Left ventricle myocardium inferior (tissue), 1 donor: ENCODE measurements at regions not wholly inside any gene's neighbourhood (a gene's known extent, or its start where the extent isn't known, plus 50 kb on each side); places are given as distances from the start of the nearest gene placed in this dataset.

ENCODE experiments used
- DNase-seq: peaks from one replicate; pipeline ENCODE4 v3.0.0-alpha.2; 2020
- H3K27ac ChIP-seq: fragments of 200-600 bp; replicated peaks from 2 replicates; pipeline ENCODE4 v1.8.0; 2021
- H3K27me3 ChIP-seq: fragments of 200-600 bp; 2 replicates; pipeline ENCODE4 v1.8.0; 2021; ENCODE audit warnings: low read depth
- H3K36me3 ChIP-seq: fragments of 200-600 bp; 2 replicates; pipeline ENCODE4 v1.8.0; 2021
- H3K4me1 ChIP-seq: fragments of 200-600 bp; 2 replicates; pipeline ENCODE4 v1.8.0; 2021
- H3K4me3 ChIP-seq: fragments of 200-600 bp; 2 replicates; pipeline ENCODE4 v1.8.0; 2021; ENCODE audit warnings: mild to moderate bottlenecking, moderate library complexity
- H3K9me3 ChIP-seq: fragments of 200-600 bp; replicated peaks from 2 replicates; pipeline ENCODE4 v1.8.0; 2021
- intact Hi-C: fragments of 100-400 bp; cut with micrococcal nuclease; formaldehyde crosslinking; loops from one replicate; pipeline ENCODE4 v1.11.0; 2022
- TF ChIP-seq, protein P1 (sequence below): fragments of 200-600 bp; IDR thresholded peaks from 2 replicates; pipeline ENCODE4 v1.8.0; 2021; ENCODE audit warnings: antibody characterized with exemption, mild to moderate bottlenecking, borderline replicate concordance
- donor health status: DM: no; HTN: yes; CAD: no; lungs with severe emphysema.

DNA sequence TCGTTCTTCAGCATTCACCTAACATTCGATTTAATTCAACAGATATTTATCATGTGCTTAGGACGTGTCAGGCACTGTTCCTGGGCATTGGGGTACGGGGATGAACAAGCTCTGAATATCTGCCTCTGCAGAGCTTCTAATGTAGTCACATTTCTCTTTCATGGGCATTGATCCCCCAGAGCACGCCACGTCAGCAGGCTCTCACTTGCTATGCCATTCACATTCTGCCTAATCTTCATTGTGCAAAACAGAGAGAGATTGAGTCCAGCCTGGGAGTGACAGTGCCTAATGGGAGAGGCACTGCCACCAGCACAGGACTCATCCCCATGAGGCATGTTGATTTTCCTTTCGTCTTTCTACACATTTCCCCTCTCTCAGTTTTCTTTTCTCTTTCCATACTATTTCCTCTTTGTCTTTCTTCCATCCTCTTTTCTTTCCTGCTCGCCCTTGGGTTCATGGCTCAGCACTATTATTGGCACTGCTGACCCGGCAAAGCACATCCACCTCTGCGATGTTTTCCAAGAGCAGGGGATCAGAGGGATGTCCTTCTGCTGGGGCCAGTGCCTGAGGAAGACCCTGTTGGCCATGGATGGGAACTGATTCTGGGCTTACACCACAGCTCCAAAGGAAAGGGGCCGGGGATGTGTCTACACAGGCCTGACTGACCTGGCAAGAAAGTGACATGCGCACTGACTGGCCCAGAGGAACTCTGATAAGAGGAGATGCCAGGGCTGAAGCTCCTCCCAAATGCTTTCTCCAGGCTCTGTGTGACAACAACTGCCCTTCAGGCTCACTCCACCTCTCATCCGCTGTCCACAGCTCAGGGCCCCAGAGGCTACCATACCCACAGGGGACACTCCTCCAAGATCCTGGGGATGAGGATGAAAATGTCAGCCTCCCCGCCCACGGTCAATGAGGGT is 195.9 kb downstream of the TOMM20 start:
- peak overlapping the region; percentile 73 for H3K27ac ChIP-seq

GRCh38 chr1:234932106-234932505 is 196.5 kb downstream of the TOMM20 start:
- peaks cover 20% of the 10 kb centered on the region for H3K4me1 ChIP-seq
- intact Hi-C loops = no loop called here

More for the DNA sequence above, 195.9 kb downstream of the TOMM20 start:
- Histone ChIP-seq H3K36me3 (no peaks in the 10 kb centered on the region), H3K9me3 (no peaks in the 10 kb centered on the region), H3K4me3 (no peak overlapping the region), H3K4me1 (peaks cover 16% of the 10 kb centered on the region), H3K27me3 (no peaks in the 10 kb centered on the region)
- TF ChIP-seq, protein P1, sequence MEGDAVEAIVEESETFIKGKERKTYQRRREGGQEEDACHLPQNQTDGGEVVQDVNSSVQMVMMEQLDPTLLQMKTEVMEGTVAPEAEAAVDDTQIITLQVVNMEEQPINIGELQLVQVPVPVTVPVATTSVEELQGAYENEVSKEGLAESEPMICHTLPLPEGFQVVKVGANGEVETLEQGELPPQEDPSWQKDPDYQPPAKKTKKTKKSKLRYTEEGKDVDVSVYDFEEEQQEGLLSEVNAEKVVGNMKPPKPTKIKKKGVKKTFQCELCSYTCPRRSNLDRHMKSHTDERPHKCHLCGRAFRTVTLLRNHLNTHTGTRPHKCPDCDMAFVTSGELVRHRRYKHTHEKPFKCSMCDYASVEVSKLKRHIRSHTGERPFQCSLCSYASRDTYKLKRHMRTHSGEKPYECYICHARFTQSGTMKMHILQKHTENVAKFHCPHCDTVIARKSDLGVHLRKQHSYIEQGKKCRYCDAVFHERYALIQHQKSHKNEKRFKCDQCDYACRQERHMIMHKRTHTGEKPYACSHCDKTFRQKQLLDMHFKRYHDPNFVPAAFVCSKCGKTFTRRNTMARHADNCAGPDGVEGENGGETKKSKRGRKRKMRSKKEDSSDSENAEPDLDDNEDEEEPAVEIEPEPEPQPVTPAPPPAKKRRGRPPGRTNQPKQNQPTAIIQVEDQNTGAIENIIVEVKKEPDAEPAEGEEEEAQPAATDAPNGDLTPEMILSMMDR = no peak
- DNase-seq = no peak
- intact Hi-C loops = no loop called here

DNA sequence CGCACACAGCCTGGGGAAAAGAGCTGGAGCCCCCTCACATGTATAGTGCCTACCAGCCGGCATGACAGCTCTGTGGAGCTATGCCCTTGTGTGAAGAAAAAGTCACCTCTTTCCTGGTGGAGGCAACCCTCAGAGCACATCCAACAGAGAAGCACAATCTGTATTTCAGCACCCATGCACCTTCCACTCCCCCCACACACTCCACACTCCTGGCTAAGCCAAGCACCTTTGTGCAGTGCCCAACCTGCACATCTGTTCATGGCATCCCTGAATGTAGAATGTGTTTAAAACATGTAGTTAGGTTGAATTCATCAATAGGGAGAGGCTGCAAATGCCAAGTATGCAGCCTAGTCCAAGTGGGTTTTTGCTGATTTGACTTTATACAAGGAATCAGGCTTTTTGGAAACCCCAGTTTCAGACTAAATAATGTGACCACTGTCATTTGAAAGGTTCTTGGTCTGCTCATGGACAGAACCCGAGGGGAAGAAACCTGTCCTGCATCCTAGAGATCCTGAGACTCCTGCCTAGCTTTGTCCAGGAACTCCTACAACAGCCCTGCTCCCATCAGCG is 197.1 kb downstream of the TOMM20 start:
- no peak overlapping the region for H3K27ac ChIP-seq
- intact Hi-C loops = no loop called here
- H3K36me3 ChIP-seq = no peaks in the 10 kb centered on the region
- no peak for DNase-seq
- H3K9me3 ChIP-seq = no peaks in the 10 kb centered on the region
- peaks cover 26% of the 10 kb centered on the region for H3K4me1 ChIP-seq
- TF ChIP-seq, protein P1 = no peak
- no peaks in the 10 kb centered on the region for H3K27me3 ChIP-seq
- no peak overlapping the region for H3K4me3 ChIP-seq

More at GRCh38 chr1:234932106-234932505, 196.5 kb downstream of the TOMM20 start:
- Histone ChIP-seq H3K36me3 (no peaks in the 10 kb centered on the region), H3K9me3 (no peaks in the 10 kb centered on the region), H3K27me3 (no peaks in the 10 kb centered on the region), H3K4me3 (no peak overlapping the region), H3K27ac (no peak overlapping the region)
- no peak for DNase-seq
- TF ChIP-seq, protein P1 = no peak

DNA sequence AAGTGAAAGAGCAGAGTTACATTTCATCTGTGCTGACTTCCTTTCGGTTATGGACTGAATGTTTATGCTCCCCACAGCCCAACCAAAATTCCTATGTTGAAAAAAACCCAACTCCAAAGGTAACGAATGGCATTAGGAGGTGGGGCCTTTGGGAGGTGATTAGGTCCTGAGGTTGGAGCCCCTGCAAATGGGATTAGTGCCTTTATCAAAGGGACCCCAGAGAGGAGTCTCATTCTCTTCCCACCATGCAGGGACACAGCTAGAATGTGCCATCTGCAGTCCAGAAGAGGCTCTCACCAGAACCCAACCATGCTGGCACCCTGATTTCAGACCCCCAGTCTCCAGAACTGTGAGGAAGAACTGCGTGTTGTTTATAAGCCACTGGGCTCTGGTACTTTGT is 199.3 kb downstream of the TOMM20 start:
- peaks cover 40% of the 10 kb centered on the region for H3K4me1 ChIP-seq

GRCh38 chr1:234928642-234929041 is 200.0 kb downstream of the TOMM20 start:
- Histone ChIP-seq H3K4me3 (no peak overlapping the region), H3K9me3 (no peaks in the 10 kb centered on the region), H3K4me1 (peaks cover 36% of the 10 kb centered on the region), H3K27me3 (no peaks in the 10 kb centered on the region), H3K36me3 (no peaks in the 10 kb centered on the region), H3K27ac (no peak overlapping the region)
- intact Hi-C loops = no loop called here
- TF ChIP-seq, protein P1 = no peak
- DNase-seq = no peak

More for the DNA sequence above, 199.3 kb downstream of the TOMM20 start:
- DNase-seq = no peak
- intact Hi-C loops = no loop called here
- Histone ChIP-seq H3K4me3 (no peak overlapping the region), H3K27me3 (no peaks in the 10 kb centered on the region), H3K9me3 (no peaks in the 10 kb centered on the region), H3K27ac (no peak overlapping the region), H3K36me3 (no peaks in the 10 kb centered on the region)
- TF ChIP-seq, protein P1 = no peak
